ENCODE measurements at regions not wholly inside any gene's neighbourhood (a gene's known extent, or its start where the extent isn't known, plus 50 kb on each side); places are given as distances from the start of the nearest gene placed in this dataset.

DNA sequence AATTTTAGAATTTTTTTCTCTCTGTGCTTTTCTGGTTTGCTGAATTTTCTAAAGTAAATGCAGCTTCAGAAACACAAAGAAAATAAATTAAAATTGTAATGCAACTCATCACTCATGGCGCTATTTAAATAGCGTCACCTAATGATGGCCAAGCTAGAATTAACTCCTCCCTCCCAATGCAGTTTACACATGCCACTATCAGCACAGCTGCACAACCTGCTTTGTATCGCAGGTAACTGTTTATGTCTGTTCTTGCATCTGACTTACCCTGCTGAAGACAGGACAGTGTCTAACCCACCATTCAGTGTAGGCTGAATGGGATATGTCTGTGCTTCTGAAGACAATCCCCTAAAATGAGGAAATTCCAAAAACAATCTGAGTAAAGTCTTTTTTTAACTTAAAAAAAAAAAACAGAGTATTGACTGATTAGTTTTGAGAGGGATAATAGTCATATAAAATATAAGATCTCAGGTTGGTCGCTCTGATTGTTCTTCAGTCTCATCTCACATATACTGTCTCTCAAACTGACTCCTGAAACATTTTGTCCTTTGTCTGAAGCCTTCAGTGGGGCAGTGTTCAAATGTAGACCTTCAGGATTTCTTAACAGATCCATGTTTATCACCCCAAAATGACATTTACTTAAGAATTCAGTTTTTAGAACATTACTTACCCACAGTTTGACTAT lies 271.4 kb downstream of the ZEB2 start:
- TF ChIP-seq, protein P1, sequence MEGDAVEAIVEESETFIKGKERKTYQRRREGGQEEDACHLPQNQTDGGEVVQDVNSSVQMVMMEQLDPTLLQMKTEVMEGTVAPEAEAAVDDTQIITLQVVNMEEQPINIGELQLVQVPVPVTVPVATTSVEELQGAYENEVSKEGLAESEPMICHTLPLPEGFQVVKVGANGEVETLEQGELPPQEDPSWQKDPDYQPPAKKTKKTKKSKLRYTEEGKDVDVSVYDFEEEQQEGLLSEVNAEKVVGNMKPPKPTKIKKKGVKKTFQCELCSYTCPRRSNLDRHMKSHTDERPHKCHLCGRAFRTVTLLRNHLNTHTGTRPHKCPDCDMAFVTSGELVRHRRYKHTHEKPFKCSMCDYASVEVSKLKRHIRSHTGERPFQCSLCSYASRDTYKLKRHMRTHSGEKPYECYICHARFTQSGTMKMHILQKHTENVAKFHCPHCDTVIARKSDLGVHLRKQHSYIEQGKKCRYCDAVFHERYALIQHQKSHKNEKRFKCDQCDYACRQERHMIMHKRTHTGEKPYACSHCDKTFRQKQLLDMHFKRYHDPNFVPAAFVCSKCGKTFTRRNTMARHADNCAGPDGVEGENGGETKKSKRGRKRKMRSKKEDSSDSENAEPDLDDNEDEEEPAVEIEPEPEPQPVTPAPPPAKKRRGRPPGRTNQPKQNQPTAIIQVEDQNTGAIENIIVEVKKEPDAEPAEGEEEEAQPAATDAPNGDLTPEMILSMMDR (IDR thresholded peaks at IDR 0.05; ENCODE audit: borderline replicate concordance, insufficient read depth, low read depth, low read length) = no peak
- no peak overlapping the region for H3K4me3 ChIP-seq (ENCODE audit: low read depth, low read length)

DNA sequence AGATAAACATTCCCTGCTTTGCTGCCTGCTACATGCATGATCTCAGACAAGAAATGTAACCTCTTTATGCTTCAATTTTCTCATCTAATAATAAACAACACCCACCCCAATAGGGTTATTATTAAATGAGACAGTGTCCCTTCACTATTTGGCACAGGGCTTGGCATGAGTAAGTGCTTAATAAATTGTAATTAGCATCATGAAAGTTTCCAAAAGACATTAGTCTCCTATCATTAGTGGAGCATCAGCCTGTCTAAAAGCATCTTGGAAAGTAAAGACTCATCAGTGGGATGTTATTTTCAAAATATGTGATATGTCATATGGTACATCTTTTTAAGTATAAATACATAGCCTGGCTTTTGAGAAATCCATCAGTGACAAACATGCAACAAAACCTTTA lies 275.0 kb downstream of the ZEB2 start:
- no peak overlapping the region for H3K4me3 ChIP-seq (ENCODE audit: low read depth, low read length)
- TF ChIP-seq, protein P1 (IDR thresholded peaks at IDR 0.05; ENCODE audit: borderline replicate concordance, insufficient read depth, low read depth, low read length) = no peak

DNA sequence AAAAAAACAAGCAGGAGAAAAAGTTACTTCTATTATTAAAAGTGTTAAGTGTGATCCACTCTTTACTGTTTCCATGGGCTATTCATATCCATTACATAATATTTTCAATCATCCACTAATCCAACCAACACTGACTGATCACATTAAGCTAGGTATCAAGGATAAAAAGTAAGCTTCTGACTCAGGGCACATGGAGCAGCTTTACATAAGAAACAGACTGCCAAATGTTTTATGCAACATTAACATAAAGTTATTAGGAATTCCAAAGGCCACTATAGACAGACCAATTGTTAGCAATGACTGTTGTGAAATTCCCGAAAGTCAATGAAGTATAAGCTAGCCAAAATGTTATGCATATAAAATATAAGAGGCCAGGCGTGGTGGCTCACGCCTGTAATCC lies 277.6 kb downstream of the ZEB2 start:
- no peak overlapping the region for H3K4me3 ChIP-seq (ENCODE audit: low read depth, low read length)
- TF ChIP-seq, protein P1 (IDR thresholded peaks at IDR 0.05; ENCODE audit: borderline replicate concordance, insufficient read depth, low read depth, low read length) = no peak

DNA sequence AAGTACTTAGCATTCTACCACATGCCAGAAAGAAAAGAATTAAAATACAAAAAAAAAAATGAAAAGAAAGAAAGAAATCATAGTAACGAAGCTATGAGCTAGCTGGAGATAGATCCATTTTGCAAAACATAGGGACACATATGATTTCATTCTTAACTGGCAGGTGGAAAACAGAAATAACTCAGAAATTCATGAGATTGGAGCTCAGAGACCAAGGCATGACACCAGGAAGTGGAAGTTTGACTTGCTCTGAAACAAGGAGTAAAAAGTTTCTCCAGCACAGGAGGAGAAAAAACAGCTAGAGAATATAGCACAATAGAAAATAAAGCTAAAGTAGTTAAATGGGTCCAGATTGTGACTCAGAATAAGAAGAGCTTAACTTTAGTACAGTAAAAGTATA lies 278.1 kb downstream of the ZEB2 start:
- TF ChIP-seq, protein P1 (IDR thresholded peaks at IDR 0.05; ENCODE audit: borderline replicate concordance, insufficient read depth, low read depth, low read length) = no peak
- no peak overlapping the region for H3K4me3 ChIP-seq (ENCODE audit: low read depth, low read length)

DNA sequence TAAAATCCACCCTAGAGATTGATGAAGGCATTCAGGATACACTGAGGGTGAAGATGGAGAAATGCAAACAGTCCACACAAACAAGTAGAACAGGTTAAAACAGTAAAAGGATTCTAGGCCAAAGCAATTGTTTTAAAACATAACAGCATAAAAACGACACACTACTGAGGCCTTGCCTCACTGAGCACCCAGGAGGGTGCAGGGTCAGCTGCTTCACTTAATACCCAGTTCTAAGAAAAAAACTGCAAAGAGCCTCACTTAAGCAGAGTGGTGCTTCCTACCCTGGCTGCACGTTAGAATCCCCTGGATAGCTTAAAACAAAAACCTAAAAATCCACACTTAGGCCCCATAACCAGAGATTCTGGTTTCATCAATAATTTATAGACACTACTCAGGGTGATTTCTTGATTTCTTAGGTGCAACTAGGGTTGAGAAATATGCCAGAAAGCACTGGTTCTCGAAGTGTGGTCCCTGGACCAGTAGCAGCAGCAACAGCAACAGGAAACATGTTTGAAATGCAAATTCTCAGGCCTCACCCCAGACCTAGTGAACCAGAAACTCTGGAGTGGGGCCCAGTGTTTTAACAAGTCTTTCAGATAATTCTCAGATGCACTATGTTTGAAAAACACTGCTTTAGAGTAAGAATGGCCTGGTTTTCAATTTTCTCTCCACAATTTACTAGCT lies 279.1 kb downstream of the ZEB2 start:
- H3K4me3 ChIP-seq (ENCODE audit: low read depth, low read length) = no peak overlapping the region
- TF ChIP-seq, protein P1 (IDR thresholded peaks at IDR 0.05; ENCODE audit: borderline replicate concordance, insufficient read depth, low read depth, low read length) = no peak

DNA sequence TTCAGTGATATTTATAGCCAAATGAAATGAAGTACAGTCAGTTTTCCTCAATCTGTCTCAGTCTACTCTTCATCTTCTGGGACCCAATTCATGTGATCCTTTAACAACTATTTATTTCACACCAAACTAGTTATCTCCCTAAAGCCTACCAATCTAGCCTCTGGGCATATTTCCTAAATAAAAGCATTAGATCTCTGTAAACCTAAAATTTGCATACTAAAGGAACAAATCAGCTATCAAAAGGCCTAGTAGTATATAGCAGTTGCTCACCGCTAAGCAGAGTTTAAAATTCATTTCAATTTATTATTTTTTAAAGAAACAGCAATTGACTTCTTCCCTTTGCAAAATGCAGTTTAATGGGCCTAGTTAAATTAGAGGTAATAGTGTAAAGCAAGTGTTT lies 280.2 kb downstream of the ZEB2 start:
- no peak overlapping the region for H3K4me3 ChIP-seq (ENCODE audit: low read depth, low read length)
- TF ChIP-seq, protein P1 (IDR thresholded peaks at IDR 0.05; ENCODE audit: borderline replicate concordance, insufficient read depth, low read depth, low read length) = no peak

DNA sequence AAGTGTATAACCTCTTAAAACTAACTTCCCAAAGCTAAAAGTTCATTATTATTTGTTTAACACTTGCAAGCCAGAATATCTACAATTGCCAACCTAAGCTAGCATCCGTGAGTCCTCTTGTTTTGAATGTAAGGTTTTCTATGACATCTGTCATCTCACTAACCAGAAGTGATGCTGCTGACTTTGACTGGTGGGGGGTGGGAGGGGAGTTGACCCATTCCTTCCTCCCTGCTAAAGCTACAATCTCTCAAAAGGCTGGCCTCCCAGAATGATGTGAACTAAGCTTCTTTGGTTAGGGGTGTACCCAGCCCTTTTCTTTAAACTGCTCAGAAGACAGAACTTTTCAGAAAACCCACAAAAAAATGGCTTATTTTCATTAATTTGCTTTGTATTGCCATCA lies 280.6 kb downstream of the ZEB2 start:
- no peak overlapping the region for H3K4me3 ChIP-seq (ENCODE audit: low read depth, low read length)
- TF ChIP-seq, protein P1 (IDR thresholded peaks at IDR 0.05; ENCODE audit: borderline replicate concordance, insufficient read depth, low read depth, low read length) = no peak
